Breast epithelium (tissue), 4 donors: ENCODE measurements at regions not wholly inside any gene's neighbourhood (a gene's known extent, or its start where the extent isn't known, plus 50 kb on each side); places are given as distances from the start of the nearest gene placed in this dataset.

Source experiments
- DNase-seq, 2 donors: peaks; one replicate each; pipeline ENCODE4 v3.0.0-alpha.2; 2019; ENCODE audit warnings: low spot score in 2 of 2
- H3K27ac ChIP-seq, 2 donors: fragments of 200-600 bp; sonication (generic) in 1 of 2; one replicate each; pipeline ENCODE4 v1.5.1; 2016 to 2019; ENCODE audit warnings: mild to moderate bottlenecking in 1 of 2
- H3K27me3 ChIP-seq, 2 donors: fragments of 200-600 bp; sonication (generic) in 1 of 2; one replicate each; pipeline versions ENCODE4 v1.5.1 to v1.6.0; 2017 to 2019; ENCODE audit warnings: control low read depth in 1 of 2, mild to moderate bottlenecking in 1 of 2
- H3K36me3 ChIP-seq: fragments of 200-600 bp; one replicate; pipeline ENCODE4 v1.5.1; 2019
- H3K4me1 ChIP-seq, 2 donors: fragments of 200-600 bp; sonication (generic); one replicate each; pipeline ENCODE4 v1.5.1; 2016 to 2019; ENCODE audit warnings: control low read depth in 1 of 2
- H3K4me3 ChIP-seq, 3 donors: fragments of 200-600 bp; sonication (generic); 1 replicate in 2 of 3; 2 replicates in 1 of 3; pipeline ENCODE4 v1.5.1; 2016 to 2019; ENCODE audit warnings: mild to moderate bottlenecking in 3 of 3, moderate library complexity in 2 of 3
- H3K9me3 ChIP-seq, 2 donors: fragments of 200-600 bp; sonication (generic) in 1 of 2; one replicate each; pipeline ENCODE4 v1.5.1; 2016 to 2019; ENCODE audit warnings: control low read depth in 1 of 2
- POLR2A ChIP-seq: fragments of 450-650 bp; IDR thresholded peaks from one replicate; pipeline ENCODE4 v1.6.1; 2016; ENCODE audit warnings: antibody characterized with exemption, mild to moderate bottlenecking, moderate library complexity
- POLR2AphosphoS5 ChIP-seq, 3 donors: sonication (generic); formaldehyde crosslinking; IDR thresholded peaks; one replicate each; pipeline ENCODE4 v1.6.1; 2017; ENCODE audit warnings: antibody characterized with exemption in 3 of 3
- intact Hi-C: fragments of 100-400 bp; cut with DNase I; formaldehyde crosslinking; loops from one replicate; pipeline ENCODE4 v1.15.1; 2023; ENCODE audit warnings: low total_unique reads
- TF ChIP-seq, protein P1 (sequence below), 3 donors: fragments of 450-650 bp; IDR thresholded peaks; one replicate each; pipeline ENCODE4 v1.5.1; 2016 to 2017; ENCODE audit warnings: antibody characterized with exemption in 3 of 3, mild to moderate bottlenecking in 3 of 3, moderate library complexity in 3 of 3

- Histone ChIP-seq H3K27me3 (peaks cover 0 to 37% of the 10 kb centered on the region in 2 donors), H3K36me3 (no peaks in the 10 kb centered on the region), H3K27ac (no peak overlapping the region), H3K9me3 (peaks cover 3 to 7% of the 10 kb centered on the region in 2 donors), H3K4me3 (no peak overlapping the region), H3K4me1 (no peaks in the 10 kb centered on the region)
- no peak for TF ChIP-seq POLR2AphosphoS5 (IDR thresholded peaks at IDR 0.05)
- TF ChIP-seq, protein P1, sequence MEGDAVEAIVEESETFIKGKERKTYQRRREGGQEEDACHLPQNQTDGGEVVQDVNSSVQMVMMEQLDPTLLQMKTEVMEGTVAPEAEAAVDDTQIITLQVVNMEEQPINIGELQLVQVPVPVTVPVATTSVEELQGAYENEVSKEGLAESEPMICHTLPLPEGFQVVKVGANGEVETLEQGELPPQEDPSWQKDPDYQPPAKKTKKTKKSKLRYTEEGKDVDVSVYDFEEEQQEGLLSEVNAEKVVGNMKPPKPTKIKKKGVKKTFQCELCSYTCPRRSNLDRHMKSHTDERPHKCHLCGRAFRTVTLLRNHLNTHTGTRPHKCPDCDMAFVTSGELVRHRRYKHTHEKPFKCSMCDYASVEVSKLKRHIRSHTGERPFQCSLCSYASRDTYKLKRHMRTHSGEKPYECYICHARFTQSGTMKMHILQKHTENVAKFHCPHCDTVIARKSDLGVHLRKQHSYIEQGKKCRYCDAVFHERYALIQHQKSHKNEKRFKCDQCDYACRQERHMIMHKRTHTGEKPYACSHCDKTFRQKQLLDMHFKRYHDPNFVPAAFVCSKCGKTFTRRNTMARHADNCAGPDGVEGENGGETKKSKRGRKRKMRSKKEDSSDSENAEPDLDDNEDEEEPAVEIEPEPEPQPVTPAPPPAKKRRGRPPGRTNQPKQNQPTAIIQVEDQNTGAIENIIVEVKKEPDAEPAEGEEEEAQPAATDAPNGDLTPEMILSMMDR (IDR thresholded peaks at IDR 0.05) = no peak
- no peak for TF ChIP-seq POLR2A
- intact Hi-C loops = no loop called here
- no peak for DNase-seq
These were observed 233.6 kb upstream of the BCOR start for GRCh38 chrX:40331353-40331752.

GRCh38 chrX:40329616-40330015 lies 231.9 kb upstream of the BCOR start:
- DNase-seq = no peak
- Histone ChIP-seq H3K9me3 (peaks cover 0 to 7% of the 10 kb centered on the region in 2 donors), H3K27ac (no peak overlapping the region), H3K36me3 (no peaks in the 10 kb centered on the region), H3K4me1 (no peaks in the 10 kb centered on the region), H3K4me3 (no peak overlapping the region), H3K27me3 (peaks cover 0 to 50% of the 10 kb centered on the region in 2 donors)
- intact Hi-C loops = no loop called here
- TF ChIP-seq, protein P1 (IDR thresholded peaks at IDR 0.05) = no peak
- TF ChIP-seq POLR2AphosphoS5 (IDR thresholded peaks at IDR 0.05) (no peak), POLR2A (no peak)

DNA sequence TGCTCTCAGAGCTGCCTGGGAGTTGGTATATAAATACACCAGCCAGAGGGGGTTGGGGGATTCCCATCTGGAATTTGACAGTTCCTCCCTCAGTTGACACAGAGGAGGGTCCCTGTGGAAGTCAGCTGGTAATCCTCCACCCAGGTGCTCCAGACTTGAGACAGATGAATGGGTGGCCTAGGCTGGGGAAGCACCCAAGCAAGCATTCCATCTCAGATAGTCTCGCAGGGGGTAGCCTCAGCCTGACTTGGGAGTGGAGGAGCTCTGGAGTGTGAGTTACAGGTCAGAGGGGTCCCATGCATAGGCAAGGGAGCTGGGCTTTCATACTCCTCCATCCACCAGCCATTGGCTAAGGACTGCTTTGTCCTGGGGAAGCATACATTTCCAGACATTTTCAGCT lies 229.3 kb upstream of the BCOR start:
- H3K27me3 ChIP-seq = peaks cover 0 to 46% of the 10 kb centered on the region in 2 donors
- H3K4me3 ChIP-seq = no peak overlapping the region
- H3K27ac ChIP-seq = no peak overlapping the region
- no peaks in the 10 kb centered on the region for H3K36me3 ChIP-seq
- no peak for DNase-seq
- peaks cover under 1 to 3% of the 10 kb centered on the region in 2 donors for H3K9me3 ChIP-seq
- intact Hi-C loops = no loop called here
- H3K4me1 ChIP-seq = no peaks in the 10 kb centered on the region
- TF ChIP-seq POLR2AphosphoS5 (IDR thresholded peaks at IDR 0.05) = no peak
- no peak for TF ChIP-seq POLR2A
- TF ChIP-seq, protein P1 (IDR thresholded peaks at IDR 0.05) = no peak

DNA sequence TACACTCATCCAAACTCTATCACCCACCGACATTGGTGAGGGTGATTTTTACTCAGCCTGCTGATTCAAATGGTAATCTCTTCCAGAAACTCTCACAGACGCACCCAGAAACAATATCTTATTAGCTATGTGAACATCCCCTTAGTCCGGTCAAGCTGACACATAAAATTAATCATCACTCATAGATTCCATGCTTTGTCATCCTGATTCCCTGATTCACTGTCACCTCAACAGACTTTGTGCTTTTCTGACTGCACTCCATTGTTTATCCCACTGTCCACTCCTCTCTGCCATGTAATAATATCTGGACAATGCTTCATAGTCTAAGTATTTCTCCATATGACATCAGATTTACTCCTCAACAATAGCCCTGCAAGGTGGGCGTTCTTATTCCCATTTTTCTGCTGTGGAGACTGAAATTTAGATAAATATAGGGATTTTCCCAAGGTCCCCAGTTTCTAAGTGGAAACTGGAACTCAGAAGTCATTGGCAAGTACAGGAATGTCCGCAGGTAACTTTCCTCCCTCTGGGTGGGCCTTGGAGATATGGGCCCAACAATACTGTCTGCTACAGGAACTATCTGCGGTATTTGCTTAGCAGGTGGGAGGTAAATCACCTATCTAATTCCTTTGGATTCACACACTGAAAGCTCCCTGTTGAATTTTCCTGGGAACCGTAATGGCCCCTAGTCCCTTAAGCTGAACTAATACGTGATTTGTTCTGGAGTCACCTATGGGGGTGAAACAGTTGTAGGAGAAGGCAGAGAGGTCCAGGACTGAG lies 228.6 kb upstream of the BCOR start:
- Histone ChIP-seq H3K4me1 (no peaks in the 10 kb centered on the region), H3K27me3 (peaks cover 0 to 44% of the 10 kb centered on the region in 2 donors), H3K4me3 (no peak overlapping the region), H3K27ac (no peak overlapping the region), H3K36me3 (no peaks in the 10 kb centered on the region), H3K9me3 (peaks cover 8 to 10% of the 10 kb centered on the region in 2 donors)
- no peak for DNase-seq
- intact Hi-C loops = no loop called here
- TF ChIP-seq POLR2AphosphoS5 (IDR thresholded peaks at IDR 0.05) (no peak), POLR2A (no peak)
- TF ChIP-seq, protein P1 (IDR thresholded peaks at IDR 0.05) = no peak

DNA sequence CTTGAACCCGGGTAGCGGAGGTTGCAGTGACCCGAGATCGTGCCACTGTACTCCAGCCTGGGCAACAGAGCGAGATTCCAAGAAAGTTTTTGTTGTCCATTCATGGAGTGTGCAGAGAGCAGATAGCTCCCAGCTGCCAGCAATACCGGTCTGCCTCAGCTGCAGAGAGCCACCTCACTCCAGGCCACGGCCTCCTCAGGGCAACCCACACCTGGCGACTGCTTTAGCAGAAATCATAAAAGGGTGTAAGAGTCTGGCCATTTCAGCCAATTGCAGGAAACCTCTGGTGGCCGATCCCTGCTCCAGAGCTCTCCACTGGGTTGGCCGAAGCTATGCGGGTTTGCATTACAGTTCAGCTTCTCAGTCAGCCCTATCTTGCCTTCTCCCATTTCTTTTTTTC lies 227.4 kb upstream of the BCOR start:
- Histone ChIP-seq H3K4me1 (no peaks in the 10 kb centered on the region), H3K27me3 (peaks cover 0 to 44% of the 10 kb centered on the region in 2 donors), H3K4me3 (no peak overlapping the region), H3K27ac (no peak overlapping the region), H3K9me3 (peaks cover 13 to 17% of the 10 kb centered on the region in 2 donors), H3K36me3 (no peaks in the 10 kb centered on the region)
- TF ChIP-seq, protein P1 (IDR thresholded peaks at IDR 0.05) = no peak
- TF ChIP-seq POLR2A = no peak
- no peak for TF ChIP-seq POLR2AphosphoS5 (IDR thresholded peaks at IDR 0.05)
- intact Hi-C loops = no loop called here
- DNase-seq = no peak
